ENCODE measurements at regions not wholly inside any gene's neighbourhood (a gene's known extent, or its start where the extent isn't known, plus 50 kb on each side); places are given as distances from the start of the nearest gene placed in this dataset.
A peak's percentile ranks its signal among the peaks of the same experiment; 100 is the strongest.
"Not testable (repeated sequence)": the region's sequence is repeated elsewhere in the genome, so short reads cannot be mapped to it uniquely, and the experiment has no call there.

- not testable (repeated sequence) for DNase-seq (ENCODE audit: low read depth in 2 of 3, low spot score in 2 of 3)
These were observed 286.9 kb downstream of the ANAPC1 start for GRCh38 chr2:111596808-111597705.

DNA sequence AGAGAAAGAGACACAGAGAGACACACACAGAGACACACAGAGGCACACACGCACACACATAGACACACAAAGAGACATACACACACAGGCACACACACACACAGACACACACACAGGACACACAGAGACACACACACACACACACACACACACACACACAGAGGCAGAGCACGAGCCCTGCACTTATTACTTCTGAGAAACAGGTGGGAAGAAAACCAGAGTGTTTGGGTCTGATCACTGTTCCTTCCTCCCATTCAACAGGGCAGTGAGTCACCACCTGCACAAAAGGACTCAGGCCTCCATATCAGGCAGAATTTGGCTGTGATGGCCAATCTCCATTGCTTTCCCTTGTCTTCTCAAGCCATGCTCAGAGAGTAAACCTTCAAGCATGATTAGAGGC, 285.0 kb downstream of the ANAPC1 start:
- not testable (repeated sequence) for DNase-seq (ENCODE audit: low read depth in 2 of 3, low spot score in 2 of 3)

- DNase-seq (ENCODE audit: low read depth in 2 of 3, low spot score in 2 of 3) = not testable (repeated sequence)
These were observed 281.7 kb downstream of the ANAPC1 start for GRCh38 chr2:111602259-111602658.

- not testable (repeated sequence) for DNase-seq (ENCODE audit: low read depth in 2 of 3, low spot score in 2 of 3)
These were observed 278.2 kb downstream of the ANAPC1 start for GRCh38 chr2:111605798-111606197.

- not testable (repeated sequence) for DNase-seq (ENCODE audit: low read depth in 2 of 3, low spot score in 2 of 3)
These were observed 277.4 kb downstream of the ANAPC1 start for GRCh38 chr2:111606632-111607031.

GRCh38 chr2:111609146-111609844, 274.7 kb downstream of the ANAPC1 start:
- DNase-seq (ENCODE audit: low read depth in 2 of 3, low spot score in 2 of 3) = not testable (repeated sequence)

DNA sequence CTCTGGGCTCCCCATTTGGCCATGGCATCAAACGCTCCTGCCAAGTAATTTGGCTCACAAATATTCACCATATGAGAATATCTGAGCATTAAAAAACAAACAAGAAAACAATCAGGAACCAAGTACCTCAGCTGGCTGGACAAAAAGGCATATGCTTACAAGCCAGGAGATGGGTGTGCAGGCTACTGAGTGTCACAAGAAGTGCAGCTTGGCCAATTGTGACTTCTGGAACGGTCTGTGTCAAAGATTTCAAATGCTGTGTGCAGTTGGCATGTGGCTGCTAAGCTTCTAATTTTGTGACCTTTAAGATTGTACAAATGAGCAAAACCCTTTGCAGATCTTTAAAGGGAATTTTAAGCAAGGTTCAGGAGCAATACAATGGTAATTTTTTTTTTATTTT, 274.0 kb downstream of the ANAPC1 start:
- not testable (repeated sequence) for DNase-seq (ENCODE audit: low read depth in 2 of 3, low spot score in 2 of 3)

DNA sequence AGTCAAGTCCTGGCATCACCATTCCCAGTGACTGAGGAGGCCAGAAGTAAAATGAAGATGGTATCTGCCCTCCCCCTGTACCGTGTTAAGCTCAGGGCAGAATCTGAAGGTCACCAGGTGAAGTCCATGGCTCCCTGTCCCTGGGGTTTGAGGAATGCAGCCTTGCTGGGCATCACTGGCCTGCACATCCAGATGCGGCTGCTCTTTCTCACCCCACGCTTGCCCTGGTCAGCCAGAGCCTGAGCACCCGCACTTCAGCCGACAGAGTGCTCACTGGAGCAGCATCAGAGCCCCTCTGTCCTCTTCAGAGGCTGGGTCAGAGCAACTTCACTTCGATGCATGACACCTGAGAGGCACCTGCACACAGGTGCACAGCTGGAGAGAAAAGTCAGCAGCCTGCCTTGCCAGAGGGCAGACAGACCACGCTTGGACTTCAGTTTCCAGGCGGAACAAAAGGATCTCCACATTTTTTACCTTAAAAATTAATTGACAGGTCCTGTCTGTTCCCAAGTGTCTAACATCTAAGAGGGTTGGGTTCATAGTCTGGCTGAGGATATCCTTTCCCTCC, 267.3 kb downstream of the ANAPC1 start:
- no peak for DNase-seq (ENCODE audit: low read depth in 2 of 3, low spot score in 2 of 3)

DNA sequence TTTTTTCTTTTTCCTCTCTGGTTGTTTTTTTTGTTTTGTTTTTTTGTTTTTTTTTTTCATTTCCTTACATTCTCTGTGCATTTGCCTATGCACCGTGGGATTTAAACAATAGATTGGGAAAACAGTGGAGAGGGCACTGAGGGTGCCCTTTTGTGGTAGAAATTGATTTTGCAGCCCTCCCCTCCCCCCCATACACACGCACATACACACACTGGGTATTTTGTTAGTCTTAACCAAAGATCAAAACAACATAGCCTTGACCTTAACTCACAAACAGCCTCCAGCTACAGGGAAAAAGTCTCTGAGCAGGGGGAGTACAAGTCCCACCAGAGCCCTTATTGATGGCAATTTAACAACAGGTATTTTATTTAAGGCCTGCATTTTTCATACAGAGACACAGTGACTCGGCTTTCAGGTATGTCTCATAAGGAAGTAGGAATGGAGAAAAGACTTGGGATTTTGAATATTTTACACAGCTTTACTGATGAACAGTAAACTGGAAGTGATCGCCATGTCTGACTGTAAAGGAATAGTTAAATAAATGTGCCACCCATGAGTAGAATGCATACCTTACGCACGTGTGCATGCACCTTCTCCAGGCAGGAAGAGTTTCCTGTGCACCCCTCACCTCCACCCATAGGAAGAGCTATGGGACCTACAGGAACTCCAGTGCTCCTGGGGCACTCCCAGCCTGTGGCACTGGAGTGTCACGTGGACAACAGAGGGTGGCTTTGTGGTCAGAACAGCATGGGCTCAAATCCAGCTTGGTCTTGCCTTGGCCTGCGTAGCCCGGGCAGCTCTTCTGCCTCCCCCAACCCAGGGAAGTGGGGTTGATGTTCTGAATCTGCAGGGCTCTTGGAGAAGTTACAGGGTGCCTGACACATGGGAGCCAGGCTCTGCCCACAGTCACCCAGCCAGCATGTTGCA, 266.4 kb downstream of the ANAPC1 start:
- DNase-seq (ENCODE audit: low read depth in 2 of 3, low spot score in 2 of 3) = no peak

GRCh38 chr2:111618226-111618977, 265.6 kb downstream of the ANAPC1 start:
- DNase-seq (ENCODE audit: low read depth in 2 of 3, low spot score in 2 of 3) = peak in 1 of 3 donors; percentile 39

- DNase-seq (ENCODE audit: low read depth in 2 of 3, low spot score in 2 of 3) = no peak
These were observed 264.8 kb downstream of the ANAPC1 start for GRCh38 chr2:111618978-111619902.

- no peak for DNase-seq (ENCODE audit: low read depth in 2 of 3, low spot score in 2 of 3)
These were observed 263.7 kb downstream of the ANAPC1 start for GRCh38 chr2:111620281-111620680.

- no peak for DNase-seq (ENCODE audit: low read depth in 2 of 3, low spot score in 2 of 3)
These were observed 261.1 kb downstream of the ANAPC1 start for GRCh38 chr2:111622859-111623258.

DNA sequence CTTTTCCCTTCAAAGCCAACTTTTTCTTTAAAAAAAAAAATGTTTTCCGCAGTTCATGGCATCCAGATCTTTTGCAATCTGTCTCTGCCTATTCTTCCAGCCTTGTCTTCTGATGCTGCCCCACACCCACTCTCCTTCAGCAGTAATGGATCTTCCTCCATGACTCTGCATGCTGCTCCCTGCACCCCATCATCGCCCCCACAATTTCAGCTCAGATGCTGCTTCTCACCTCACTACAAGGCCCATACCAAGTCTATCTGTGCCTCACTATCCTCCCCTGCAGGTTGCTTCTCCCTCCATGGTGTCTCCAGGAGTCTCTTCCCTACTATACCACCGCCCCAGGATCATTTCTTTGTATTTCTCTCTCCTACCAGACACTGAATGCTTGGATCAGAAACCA, 260.6 kb downstream of the ANAPC1 start:
- DNase-seq (ENCODE audit: low read depth in 2 of 3, low spot score in 2 of 3) = no peak

GRCh38 chr2:111624411-111625156, 259.4 kb downstream of the ANAPC1 start:
- DNase-seq (ENCODE audit: low read depth in 2 of 3, low spot score in 2 of 3) = peak in 2 of 3 donors; percentile 48 to 88

GRCh38 chr2:111625157-111625537, 258.8 kb downstream of the ANAPC1 start:
- DNase-seq (ENCODE audit: low read depth in 2 of 3, low spot score in 2 of 3) = not testable (repeated sequence)

DNA sequence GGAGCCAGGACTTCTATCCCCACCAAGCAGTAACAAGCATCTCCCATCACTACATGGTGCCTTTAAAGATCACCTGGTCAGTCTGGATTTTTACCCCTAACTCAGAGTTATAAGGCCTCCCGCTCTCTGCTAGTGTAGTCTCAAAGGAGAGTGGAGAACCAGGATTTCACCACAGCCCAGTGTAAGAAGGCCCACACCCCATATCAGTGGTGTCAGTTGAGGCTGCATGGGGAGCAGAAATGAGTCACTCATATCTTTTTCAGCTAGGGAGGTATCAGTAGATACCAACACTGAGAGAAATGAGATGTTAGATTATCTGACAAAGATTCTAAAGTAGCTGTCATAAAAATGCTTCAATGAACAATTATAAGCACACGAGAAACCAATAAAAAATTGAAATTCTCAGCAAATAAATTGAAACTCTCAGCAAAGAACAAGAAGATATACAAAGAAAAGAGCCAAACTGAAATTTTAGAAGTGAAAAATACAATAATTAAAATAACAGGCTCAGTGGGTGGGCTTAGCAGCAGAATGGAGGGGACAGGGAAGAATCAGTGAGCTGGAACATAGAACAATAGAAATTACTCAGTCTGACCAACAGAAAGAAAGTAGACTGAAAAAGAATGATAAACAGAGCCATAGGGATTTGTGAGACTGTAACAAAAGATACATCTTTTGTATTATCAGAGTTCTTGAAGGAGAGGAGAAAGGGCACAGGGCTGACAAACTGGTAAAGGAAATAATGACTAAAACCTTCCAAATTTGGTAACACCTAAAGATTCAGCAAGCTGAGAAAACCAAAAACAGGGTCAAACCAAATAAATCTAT, 257.7 kb downstream of the ANAPC1 start:
- no peak for DNase-seq (ENCODE audit: low read depth in 2 of 3, low spot score in 2 of 3)

All from hematopoietic multipotent progenitor cell (in vitro differentiated cells).